Inflammatory macrophage (primary cell): ENCODE measurements at regions not wholly inside any gene's neighbourhood (a gene's known extent, or its start where the extent isn't known, plus 50 kb on each side); places are given as distances from the start of the nearest gene placed in this dataset.

Experiments used
- DNase-seq, 2 donors: peaks; one replicate each; pipeline ENCODE4 v3.0.0-alpha.2; 2020 to 2022

DNA sequence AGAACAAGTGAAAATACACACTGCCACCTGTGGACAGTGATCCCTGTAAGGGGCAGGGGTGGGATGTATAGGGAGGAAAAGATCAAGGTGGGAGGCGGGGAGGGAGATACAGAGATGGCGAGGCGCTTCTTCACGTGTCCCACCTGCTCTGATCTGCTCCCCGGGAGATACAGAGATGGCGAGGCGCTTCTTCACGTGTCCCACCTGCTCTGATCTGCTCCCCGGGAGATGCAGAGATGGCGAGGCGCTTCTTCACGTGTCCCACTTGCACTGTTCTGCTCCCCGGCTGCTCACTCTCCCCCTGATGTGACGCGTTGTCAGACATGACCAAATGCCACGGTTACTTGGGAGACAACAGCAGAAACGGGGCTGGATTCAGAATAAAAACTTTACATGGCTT, 308.3 kb upstream of the SHH start:
- no peak for DNase-seq

DNA sequence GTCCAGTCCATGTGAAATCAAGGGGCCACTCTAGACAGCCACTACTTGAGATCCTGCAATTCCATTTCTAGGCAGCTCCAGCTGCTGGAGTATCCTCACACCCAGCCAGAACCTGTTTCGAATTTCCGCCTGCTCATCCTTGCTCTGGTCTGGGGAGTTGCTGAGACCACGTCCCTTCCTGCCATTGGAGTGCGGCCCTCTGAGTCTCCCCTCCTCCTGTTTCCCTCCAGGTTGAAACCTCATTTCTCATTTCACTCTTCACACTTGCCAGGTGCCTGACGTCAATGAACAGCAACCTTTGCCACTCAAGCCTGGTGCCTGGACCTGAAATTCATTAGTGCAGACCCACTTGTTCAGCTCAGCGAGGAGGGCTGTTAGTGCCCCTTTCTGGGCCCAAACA, 307.5 kb upstream of the SHH start:
- DNase-seq = no peak

DNA sequence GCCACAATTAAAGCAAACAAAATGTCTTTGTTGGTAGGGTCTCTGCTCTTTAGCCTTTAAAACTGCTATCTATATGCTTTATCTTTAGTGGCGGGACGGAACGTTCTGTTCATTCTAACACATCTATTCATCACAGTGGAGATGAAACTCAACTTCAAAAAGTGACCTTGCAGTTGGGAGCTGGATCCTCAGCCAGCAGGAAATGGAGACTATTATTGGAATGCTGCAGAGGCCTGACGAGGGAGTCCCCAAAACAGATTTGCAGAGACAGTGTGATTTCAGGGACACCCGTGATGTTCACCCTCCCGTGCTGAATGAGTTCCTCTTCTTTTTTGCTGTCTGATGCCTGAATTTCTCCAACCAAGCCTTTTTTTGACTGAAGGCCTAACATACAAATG, 306.0 kb upstream of the SHH start:
- no peak for DNase-seq

DNA sequence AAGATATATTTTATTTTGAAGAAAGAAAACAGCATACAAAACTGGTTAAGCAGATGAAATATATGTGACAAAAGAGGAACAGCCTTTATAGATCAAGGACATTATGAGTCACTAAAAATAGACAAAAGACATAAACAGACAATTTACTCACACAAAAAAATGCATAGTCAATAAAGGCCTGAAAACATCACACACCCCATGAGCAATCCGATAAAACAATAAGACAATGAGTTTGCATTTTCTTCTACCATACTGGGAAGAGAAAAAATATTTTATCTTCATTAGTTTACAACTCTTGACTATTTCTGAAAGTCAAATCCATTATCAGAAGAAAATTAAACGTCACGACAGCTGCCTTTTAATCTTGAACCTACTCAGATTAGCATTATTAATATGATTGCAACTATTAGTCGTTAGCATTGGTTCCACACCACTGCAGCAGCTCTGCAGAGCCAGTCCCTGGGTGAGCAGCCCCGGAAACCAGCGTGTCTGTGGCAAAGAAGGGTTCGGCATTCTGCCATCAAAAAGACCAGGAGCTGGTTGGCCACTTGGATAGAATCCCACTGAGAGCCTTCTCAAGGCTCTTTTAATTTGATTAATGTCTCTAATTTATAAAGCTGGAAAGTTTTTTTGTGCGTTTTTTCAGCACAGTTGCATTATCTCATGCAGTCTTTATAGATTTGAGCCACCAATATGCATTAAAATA, 305.4 kb upstream of the SHH start:
- DNase-seq = no peak

DNA sequence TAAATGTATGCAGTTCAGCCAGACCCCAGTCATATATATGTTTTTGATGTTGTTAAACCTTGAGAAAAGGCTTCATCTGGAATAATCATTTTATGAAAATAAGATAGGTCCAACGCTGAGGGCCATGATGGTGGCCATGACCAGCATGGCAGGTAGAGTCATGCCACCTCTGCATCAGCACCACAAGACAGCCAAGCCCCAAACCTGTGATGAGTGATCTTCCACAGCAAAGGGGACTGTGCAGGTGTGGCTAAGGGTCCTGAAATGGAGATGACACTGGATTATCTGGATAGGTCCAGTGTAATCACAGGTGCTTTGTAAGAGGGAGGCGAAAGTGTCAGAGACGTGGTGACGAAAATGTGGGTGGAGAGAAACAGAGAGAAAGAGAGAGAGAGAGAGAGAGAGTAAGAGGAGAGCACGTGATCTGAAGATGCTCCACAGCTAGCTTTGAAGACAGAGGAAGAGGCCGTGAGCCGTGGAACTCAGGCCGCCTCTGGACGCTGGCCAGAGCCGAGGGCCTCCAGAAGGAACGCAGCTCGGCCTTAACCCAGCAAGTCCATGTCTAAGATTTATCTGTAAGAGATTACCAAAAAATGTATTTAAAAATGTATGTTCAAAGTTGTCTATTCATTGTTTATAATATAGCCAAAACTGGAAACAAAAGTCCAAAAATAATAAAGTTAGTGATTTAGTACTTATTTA, 304.4 kb upstream of the SHH start:
- DNase-seq = no peak

DNA sequence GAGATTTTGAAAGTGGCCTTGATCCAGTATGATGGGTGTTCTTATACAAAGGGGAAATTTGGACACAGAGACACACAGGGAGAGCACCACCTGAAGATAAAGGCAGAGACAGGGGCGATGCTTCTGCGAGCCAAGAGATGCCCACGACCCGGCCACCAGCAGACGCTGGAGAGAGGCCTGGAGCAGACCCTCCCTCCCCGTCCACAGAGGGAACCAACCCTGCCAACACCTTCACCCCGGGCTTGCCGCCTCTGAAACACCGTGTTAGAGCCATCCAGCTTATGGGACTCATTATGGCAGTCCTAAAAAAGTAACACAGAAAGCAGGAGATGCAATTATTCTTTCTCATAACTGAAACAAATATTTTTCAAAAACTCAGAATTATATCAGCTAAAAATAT, 303.3 kb upstream of the SHH start:
- no peak for DNase-seq

DNA sequence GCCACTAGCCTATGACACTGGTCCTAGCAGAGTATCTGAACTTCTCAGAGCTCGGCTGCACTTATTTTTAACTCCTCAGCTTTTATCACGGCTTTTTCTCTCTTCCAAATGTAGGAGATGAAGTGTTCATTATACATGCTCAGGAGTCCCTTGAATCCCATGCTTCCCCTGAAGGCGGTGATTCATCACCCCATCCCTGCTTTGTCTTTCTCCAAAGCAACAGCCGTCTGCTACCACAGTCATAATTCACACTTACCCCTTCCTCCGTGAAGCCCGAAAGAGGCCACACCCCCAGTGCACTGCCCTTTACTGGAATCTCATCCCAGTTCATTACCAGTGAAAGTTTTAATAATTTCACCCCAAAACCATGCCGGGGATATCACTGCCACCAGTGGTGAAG, 301.5 kb upstream of the SHH start:
- DNase-seq = no peak

DNA sequence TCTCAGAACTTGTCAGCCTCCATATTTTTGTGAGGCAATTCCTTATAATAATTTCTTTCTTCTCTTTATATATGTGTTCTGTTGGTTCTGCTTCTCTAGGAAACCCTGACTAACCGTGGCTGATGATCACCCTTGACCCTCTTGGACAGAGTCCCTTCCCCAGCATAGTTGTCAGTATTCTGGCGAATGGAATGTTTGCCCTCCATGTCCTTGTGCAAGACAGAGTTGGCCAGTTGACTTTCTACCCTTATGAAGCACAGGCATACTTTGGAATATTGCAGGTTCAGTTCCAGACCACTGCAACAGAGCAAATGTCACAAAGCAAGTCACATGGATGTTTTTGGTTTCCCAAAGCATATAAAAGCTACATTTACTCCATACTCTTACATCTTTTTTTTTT, 297.7 kb upstream of the SHH start:
- no peak for DNase-seq

DNA sequence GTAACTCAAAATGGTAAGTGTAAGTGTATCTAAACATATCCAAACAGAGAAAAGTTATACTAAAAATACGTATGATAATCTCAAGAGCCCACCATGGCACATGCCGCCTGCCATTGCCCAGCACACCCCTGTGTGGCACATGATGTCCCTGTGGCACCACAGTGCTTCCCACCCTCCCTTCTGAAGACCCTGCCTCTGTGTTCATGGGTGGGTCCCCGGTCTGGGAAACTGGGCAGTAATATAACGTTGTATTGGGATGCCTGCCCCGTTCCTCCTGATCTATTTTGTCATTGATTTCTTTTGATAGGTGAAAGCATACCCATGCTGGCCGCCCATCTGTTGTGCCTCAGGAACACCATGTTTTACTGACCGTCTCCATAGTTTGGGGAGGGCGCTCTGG, 296.8 kb upstream of the SHH start:
- DNase-seq = no peak

DNA sequence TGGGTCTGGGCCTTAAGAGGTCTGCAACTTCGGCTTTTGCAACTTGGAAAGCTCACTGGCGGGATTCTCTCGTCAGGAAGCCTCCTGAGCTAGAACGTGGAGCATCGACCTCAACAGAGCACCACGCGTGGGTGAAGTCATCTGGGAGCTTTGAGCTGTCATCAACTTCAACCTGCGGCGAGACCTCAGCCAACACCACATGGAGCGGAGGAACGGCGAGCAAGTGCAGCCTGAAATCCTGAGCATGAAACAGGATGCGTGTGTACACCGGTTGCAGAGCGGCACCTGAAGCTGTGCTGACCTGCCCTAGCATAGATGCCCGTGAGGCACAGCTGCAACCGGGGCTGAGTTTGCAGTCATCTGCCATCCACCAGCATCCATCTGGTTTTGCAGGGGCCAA, 295.7 kb upstream of the SHH start:
- DNase-seq = no peak

DNA sequence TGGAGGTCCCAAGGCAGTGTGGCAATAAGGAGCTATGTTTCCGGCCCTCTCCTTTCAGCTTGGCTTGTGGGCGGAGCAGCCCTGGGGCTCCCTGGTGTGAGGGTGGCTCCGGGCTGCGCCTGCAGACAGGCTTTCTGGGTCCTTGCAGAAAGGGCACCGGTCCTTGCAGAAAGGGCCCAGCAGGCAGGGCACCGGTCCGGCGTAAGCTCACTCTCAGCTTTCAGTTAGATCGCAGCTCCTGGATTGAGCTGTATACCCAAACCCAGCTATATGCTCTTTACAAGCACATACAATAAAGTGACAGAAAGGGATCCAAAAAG, 293.8 kb upstream of the SHH start:
- DNase-seq = no peak

DNA sequence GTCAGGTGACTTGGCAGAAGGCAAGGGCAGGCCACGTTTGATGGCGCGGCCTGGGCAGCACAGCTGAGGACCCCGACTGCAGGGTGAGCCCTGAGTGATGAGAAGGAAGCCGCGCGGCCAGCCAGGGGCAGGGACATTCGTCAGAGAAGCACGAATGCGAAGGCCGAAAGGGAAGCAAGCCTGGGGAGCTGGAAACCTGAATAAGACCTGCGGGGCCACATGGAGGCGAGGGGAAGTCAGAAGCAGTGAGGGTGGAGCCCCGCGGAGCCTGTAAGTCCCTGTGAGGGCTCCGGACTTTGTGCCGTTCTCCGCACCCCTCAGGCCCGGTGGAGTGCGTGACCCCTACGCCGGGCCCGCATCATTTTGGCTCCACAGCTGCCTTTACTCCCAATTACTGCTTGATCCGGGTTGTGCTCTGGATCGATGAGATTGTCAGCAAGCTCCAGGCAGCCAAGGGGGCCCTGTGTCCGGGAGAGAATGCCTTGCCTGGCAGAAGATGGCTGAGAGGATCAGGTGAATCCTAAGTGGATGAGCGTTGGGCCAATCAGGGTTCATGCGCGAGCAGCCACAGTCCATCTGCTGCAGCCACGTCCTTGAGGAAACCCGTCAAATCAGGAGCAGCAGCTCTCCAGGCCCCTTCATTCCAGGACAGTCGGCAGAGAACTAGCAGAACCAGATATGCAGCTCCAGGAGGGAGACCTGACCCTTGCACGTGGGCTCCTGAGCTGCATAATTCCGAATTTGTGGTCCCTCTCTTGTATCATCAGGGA, 293.3 kb upstream of the SHH start:
- no peak for DNase-seq

DNA sequence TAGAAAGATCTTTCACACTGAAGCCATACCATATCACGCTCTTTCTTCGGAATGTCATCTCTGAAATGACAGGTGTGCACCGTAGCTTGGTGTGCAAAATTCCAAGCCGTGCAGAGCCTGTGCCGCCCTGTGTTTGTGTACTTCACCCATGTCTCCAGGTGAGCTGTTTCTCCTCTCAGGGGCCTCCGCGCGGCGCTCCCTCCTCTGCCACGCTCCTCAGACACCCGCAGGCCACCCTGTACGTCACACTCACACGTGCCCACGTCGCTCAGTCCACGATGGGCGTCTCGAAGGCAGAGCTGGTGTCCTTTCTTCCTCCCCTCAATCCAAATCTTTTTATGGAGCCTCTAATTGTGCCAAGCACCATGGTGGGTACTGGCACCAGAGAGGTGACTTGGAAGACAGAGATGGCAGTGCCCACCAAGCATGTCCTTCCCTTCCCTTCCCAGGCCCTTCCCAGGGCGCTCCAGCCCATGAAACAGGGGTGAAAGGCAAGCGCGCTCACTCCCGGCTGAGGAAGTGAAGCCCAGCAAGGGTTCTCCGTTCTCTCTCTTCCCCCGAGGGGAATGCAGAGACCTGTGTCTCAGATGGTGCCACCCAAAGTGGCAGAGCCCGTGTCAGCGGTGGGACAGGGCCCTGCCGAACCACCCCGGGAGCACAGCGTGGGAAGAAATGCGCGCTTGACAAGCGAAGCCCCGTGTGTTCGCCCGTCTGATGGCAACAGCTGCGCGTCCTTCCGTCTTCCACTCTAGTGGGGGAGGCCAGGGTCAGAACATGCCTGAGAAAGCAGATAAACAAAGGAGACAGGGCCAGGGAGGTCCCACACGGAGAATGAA, 292.5 kb upstream of the SHH start:
- DNase-seq = no peak

DNA sequence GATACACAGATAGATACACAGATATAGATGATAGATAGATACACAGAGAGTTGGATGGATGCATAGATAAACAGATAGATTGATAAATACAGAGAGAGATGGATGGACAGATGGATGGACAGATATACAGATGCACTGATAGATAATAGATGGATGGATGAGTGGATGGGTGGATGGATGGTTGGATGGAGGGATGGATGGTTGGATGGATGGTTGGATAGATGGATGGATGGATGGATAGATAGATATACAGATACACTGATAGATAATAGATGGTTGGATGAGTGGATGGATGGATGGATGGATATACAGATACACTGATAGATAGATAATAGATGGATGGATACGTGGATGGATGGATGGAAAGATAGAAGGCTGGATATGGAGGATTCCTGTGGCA, 290.0 kb upstream of the SHH start:
- DNase-seq = no peak

DNA sequence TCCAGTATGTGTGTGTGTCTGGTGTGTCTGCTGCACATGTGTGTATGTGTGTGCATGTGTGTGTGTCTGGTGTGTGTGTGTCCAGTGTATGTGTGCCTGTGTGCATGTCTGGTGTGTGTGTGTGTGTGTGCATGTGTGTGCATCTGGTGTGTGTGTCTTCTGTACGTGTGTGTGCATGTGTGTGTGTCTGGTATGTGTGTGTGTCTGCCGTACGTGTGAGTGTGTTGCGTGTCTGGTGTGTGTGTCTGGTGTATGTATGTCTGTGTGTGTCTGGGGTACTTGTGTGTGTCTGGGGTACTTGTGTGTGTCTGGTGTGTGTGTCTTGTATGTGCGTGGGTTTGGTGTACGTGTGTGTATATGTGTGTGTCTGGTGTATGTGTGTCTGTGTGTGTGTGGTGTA, 289.1 kb upstream of the SHH start:
- DNase-seq = no peak

DNA sequence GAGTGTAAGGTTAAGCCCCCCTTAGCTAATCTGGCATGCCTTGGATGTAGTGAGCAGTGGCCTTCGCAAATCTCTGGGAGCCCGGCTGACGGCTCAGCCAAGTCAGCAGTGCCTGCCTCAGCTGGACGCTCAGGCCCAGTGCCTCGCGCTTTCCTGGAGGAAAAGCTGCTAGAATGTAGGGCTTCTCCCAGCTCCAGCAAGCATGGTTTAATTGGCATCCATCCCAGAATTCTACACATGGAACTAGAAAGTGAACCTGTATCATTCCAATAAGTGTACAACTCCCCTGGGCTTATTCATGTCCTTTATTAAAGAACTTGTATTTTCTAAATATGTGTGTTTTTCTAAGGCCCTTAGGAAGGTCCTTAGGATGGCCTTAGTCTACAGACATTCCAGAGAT, 287.8 kb upstream of the SHH start:
- DNase-seq = no peak

DNA sequence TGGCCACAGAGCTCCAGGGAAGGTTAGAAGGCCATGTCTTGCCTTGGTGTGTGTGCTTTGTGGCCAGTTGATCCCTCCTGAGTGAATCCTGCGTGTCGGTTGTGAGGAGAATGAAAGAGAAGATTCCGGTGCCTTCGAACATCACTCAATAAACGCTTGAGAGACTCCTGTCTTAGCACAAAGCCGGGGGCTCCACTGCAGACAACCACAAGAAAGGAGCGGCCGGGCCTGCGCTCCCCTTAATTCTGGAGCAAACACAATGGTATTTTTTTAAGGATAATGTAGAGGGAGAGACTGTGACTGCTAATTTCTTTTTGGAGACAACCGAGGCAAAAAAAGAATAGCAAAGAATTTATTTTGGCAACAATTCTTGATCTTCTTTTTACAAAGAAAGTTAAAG, 286.8 kb upstream of the SHH start:
- DNase-seq = no peak

DNA sequence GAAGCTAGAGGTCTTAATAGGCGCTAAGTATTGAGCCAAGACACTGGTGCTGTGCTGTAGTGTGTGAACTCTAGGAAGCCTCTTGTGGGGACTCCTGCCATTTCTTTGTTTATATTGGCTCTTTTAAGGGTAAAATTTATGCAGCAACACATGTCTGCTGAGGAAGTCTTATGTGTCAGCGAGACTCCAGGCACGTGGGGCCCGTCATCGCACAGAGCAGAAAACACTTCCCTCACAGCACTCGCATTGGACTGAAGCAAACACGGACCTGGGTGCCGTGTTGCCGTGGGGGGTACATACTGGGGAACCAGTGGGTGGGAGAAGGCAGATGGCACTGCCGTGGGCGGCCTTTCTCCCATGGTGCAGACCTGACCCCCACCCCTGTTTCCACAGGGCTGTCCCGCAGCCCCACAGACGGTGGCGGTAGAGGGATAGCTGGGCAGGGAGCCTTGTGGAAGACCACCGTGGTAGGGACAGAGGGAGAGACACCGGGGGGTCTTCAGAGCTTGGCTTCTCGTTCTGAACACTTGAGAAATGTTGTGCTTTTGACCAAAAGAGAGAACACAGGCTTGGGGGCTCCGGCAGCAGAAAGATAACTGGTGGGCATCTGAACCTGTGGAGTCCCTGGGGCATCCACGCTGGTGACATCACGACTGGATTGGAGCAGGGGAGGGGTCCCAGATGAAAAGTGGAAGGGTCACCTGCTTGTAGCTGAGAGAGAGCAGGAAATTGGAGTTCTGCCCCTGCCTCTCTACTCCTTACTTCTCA, 284.7 kb upstream of the SHH start:
- no peak for DNase-seq

DNA sequence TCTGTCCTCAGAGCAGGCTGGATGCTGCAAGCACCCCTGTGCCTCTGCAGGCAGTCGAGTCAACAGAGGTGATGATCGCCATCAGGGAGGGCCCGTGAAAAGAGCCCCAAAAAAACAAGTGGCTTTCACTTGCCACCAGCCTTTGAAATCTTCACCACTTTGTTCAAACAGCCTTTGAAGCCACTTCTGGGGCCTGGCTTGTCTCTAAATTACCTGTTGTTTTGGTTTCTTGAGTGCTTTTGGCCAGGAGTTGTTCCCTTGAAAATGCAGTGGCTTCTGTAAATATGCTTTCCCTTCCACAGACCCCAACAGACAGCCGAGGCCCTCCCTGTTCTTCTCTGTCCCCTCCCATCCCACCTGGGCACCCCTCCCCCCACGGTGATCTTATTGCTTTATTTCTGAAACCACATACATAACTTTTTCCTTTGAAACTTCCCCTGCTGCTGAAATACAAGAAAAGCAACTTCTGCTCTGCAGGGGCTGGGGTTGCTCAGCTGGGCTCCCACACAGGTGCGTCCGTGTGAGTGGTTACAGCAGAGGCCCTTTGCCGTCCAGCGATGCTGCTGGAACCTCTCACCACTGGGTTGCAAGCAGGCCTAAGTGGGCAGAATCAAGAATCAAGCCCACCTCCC, 283.8 kb upstream of the SHH start:
- no peak for DNase-seq

DNA sequence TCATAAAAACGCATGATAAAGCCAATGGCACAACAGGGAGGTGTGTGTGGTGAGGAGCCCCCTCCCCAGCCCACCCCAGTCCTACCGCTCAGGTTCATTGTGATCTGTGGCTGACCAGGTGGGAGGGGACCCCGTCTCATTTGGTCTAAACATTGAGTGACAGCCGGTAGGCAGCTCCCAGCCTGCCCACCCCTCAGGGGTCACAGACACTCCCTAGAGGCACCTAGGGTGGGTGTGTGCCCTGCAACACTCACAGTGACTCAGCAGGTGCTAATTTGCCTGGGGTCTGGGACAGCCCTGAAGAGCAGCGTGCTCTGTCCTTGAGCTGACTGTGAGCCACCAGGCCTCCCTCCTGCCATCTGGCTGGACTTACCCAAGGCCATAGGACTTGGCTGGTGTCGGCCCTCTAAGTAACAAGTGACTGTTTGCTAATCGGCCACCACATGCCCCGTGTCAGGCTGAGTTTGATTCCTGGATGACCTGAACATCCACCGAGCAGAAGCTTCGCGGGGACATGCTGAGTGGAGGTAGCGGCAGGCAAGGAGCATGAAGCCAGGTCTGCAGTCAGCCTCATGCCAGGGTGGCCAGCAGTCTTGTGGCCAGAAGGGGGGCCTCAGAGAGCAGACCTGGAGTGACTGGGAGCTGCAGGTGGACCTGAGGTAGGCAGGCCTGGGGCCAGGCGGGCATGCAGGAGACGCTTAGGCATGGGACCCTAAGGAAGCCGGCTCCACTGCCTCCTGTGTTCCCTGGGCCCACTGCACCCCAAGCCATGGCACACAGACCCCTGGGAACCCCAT, 282.3 kb upstream of the SHH start:
- no peak for DNase-seq

DNA sequence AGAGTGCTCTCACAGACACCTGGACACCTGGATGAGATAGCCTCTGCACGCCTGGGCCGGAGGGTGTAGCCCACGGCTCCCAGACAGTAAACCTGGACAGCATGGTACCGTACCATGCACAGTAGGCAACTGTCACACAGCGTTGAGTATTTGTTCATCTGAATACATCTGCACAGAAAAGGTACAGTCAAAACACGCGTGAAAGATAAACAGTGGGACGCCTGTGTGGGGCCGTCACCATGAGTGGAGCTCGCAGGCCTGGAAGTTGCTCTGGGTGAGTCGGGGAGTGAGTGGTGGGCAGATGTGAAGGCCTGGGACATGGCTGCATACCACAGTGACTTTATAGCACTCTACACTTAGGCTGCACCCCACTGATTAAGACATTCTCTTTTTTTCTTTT, 280.0 kb upstream of the SHH start:
- no peak for DNase-seq
